ENCODE measurements at regions not wholly inside any gene's neighbourhood (a gene's known extent, or its start where the extent isn't known, plus 50 kb on each side); places are given as distances from the start of the nearest gene placed in this dataset.

DNA sequence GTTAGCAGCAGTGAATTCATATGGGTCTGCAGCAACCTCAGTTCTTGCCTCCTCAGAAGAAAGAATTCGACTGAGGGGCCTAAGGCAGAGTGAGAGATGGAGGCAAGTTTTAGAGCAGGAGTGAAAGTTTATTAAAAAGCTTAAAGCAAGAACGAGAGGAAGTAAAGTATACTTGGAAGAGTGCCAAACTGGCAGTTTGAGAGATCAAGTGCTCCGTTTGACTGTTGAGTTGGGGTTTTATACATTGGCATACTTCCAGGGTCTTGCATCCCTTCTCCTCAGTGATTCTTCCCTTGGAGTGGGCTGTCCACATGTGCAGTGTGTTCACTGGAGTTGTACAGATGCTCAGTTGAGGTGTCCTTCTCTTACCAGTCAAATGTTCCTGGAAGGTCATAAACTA is 203.6 kb downstream of the SPATA31D1 start:
- no peak for TF ChIP-seq POLR2A (IDR thresholded peaks at IDR 0.05)
- TF ChIP-seq, protein P1, sequence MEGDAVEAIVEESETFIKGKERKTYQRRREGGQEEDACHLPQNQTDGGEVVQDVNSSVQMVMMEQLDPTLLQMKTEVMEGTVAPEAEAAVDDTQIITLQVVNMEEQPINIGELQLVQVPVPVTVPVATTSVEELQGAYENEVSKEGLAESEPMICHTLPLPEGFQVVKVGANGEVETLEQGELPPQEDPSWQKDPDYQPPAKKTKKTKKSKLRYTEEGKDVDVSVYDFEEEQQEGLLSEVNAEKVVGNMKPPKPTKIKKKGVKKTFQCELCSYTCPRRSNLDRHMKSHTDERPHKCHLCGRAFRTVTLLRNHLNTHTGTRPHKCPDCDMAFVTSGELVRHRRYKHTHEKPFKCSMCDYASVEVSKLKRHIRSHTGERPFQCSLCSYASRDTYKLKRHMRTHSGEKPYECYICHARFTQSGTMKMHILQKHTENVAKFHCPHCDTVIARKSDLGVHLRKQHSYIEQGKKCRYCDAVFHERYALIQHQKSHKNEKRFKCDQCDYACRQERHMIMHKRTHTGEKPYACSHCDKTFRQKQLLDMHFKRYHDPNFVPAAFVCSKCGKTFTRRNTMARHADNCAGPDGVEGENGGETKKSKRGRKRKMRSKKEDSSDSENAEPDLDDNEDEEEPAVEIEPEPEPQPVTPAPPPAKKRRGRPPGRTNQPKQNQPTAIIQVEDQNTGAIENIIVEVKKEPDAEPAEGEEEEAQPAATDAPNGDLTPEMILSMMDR (IDR thresholded peaks at IDR 0.05) = no peak

Data from testis (tissue), 2 donors.